ENCODE measurements at regions not wholly inside any gene's neighbourhood (a gene's known extent, or its start where the extent isn't known, plus 50 kb on each side); places are given as distances from the start of the nearest gene placed in this dataset.

DNA sequence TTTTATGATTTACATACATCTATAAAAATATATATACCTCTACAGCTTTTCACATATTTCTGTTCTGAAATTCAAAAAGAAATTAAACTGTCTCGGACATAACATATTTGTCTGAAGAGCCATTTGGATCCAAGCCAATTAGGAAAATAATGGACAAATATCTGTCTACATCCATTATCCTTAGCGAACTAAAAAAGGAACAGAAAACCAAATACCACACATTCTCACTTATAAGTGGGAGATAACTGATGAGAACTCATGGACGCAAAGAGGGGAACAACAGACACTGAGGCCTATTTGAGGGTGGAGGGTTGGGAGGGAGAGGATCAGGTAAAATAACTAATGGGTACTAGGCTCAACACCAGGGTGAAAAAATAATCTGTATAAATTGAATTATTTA, 829.4 kb upstream of the ALCAM start:
- TF ChIP-seq, protein P1, sequence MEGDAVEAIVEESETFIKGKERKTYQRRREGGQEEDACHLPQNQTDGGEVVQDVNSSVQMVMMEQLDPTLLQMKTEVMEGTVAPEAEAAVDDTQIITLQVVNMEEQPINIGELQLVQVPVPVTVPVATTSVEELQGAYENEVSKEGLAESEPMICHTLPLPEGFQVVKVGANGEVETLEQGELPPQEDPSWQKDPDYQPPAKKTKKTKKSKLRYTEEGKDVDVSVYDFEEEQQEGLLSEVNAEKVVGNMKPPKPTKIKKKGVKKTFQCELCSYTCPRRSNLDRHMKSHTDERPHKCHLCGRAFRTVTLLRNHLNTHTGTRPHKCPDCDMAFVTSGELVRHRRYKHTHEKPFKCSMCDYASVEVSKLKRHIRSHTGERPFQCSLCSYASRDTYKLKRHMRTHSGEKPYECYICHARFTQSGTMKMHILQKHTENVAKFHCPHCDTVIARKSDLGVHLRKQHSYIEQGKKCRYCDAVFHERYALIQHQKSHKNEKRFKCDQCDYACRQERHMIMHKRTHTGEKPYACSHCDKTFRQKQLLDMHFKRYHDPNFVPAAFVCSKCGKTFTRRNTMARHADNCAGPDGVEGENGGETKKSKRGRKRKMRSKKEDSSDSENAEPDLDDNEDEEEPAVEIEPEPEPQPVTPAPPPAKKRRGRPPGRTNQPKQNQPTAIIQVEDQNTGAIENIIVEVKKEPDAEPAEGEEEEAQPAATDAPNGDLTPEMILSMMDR (IDR thresholded peaks at IDR 0.05): no peak
- H3K9me3 ChIP-seq (ENCODE audit: control insufficient read depth, insufficient read depth, low read length): no peaks in the 10 kb centered on the region
- H3K36me3 ChIP-seq (ENCODE audit: control insufficient read depth, insufficient read depth, low read length): no peaks in the 10 kb centered on the region
- Mint-ChIP-seq H3K4me3 (no peak overlapping the region), H3K4me1 (no peaks in the 10 kb centered on the region), H3K36me3 (peaks cover 10% of the 10 kb centered on the region), H3K27me3 (ENCODE audit: low read depth in 2 of 2) (no peaks in the 10 kb centered on the region), H3K27ac (no peak overlapping the region), H3K9me3 (peaks cover 18 to 20% of the 10 kb centered on the region in 2 donors)
- no peaks in the 10 kb centered on the region for H3K4me1 ChIP-seq (ENCODE audit: control insufficient read depth, insufficient read depth, low read length)
- no peak overlapping the region for H3K4me3 ChIP-seq (ENCODE audit: low read length)
- H3K27me3 ChIP-seq (ENCODE audit: control insufficient read depth, insufficient read depth, low read length): no peaks in the 10 kb centered on the region
- 93% methylated on average over 2 of the region's 3 CpGs for WGBS (ENCODE audit: insufficient coverage)
- intact Hi-C loops (cut with micrococcal nuclease): no loop called here
- H3K27ac ChIP-seq (ENCODE audit: low read length): no peak overlapping the region
- DNase-seq (no peak), ATAC-seq (no peak)

DNA sequence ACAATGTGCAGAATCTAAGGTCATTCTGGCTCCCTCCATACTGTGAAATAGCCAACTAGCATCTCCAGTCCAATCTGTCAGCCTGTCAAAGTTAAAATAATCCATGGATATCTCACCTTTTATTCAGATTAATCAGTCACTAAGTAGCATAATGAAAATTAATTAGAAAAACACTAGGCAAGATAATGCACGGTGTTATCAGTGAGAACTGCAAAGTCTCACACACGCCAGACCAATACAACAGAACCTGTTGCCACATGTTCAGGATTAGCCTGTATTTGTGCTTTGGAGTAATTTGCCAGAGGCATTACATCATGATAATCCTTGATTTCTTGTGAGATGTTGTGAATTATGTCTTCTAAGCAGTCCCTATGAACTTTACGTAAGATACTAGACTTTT, 820.4 kb upstream of the ALCAM start:
- no peaks in the 10 kb centered on the region for H3K4me1 ChIP-seq (ENCODE audit: control insufficient read depth, insufficient read depth, low read length)
- H3K36me3 ChIP-seq (ENCODE audit: control insufficient read depth, insufficient read depth, low read length): no peaks in the 10 kb centered on the region
- ATAC-seq (no peak), DNase-seq (no peak)
- TF ChIP-seq, protein P1 (IDR thresholded peaks at IDR 0.05): no peak
- Mint-ChIP-seq H3K9me3 (peaks cover 4 to 9% of the 10 kb centered on the region in 2 donors), H3K27ac (no peak overlapping the region), H3K36me3 (no peaks in the 10 kb centered on the region), H3K4me1 (no peaks in the 10 kb centered on the region), H3K27me3 (ENCODE audit: low read depth in 2 of 2) (no peaks in the 10 kb centered on the region), H3K4me3 (no peak overlapping the region)
- H3K9me3 ChIP-seq (ENCODE audit: control insufficient read depth, insufficient read depth, low read length): no peaks in the 10 kb centered on the region
- intact Hi-C loops (cut with micrococcal nuclease): no loop called here
- 90% methylated on average over 2 of the region's 3 CpGs for WGBS (ENCODE audit: insufficient coverage)
- H3K27ac ChIP-seq (ENCODE audit: low read length): no peak overlapping the region
- no peak overlapping the region for H3K4me3 ChIP-seq (ENCODE audit: low read length)
- no peaks in the 10 kb centered on the region for H3K27me3 ChIP-seq (ENCODE audit: control insufficient read depth, insufficient read depth, low read length)

DNA sequence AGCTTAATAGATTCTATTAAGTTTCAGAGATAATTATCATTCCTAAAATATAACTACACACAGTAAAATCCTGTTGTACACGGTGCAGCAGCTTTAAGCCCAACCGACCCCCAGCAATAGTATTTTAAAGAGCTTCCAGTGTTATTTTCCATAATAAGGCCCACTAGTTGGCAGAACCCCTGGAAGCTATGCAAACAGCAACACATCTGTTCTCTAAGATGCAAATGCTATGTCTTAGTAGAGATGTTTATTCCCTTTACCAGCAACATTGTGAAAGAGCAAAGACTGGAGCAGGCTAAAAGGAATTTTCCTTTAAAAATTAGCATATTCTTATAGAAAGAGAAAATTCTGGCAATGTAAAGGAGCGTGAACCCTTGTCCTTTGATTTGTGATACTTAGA, 819.7 kb upstream of the ALCAM start:
- TF ChIP-seq, protein P1 (IDR thresholded peaks at IDR 0.05): no peak
- intact Hi-C loops (cut with micrococcal nuclease): no loop called here
- Mint-ChIP-seq H3K27ac (no peak overlapping the region), H3K4me3 (no peak overlapping the region), H3K36me3 (no peaks in the 10 kb centered on the region), H3K27me3 (ENCODE audit: low read depth in 2 of 2) (no peaks in the 10 kb centered on the region), H3K4me1 (no peaks in the 10 kb centered on the region), H3K9me3 (peaks cover 4 to 9% of the 10 kb centered on the region in 2 donors)
- H3K27me3 ChIP-seq (ENCODE audit: control insufficient read depth, insufficient read depth, low read length): no peaks in the 10 kb centered on the region
- 53% methylated on average over 2 of the region's 3 CpGs for WGBS (ENCODE audit: insufficient coverage)
- H3K36me3 ChIP-seq (ENCODE audit: control insufficient read depth, insufficient read depth, low read length): no peaks in the 10 kb centered on the region
- no peaks in the 10 kb centered on the region for H3K4me1 ChIP-seq (ENCODE audit: control insufficient read depth, insufficient read depth, low read length)
- H3K27ac ChIP-seq (ENCODE audit: low read length): no peak overlapping the region
- no peaks in the 10 kb centered on the region for H3K9me3 ChIP-seq (ENCODE audit: control insufficient read depth, insufficient read depth, low read length)
- H3K4me3 ChIP-seq (ENCODE audit: low read length): no peak overlapping the region
- no peak for ATAC-seq
- no peak for DNase-seq

DNA sequence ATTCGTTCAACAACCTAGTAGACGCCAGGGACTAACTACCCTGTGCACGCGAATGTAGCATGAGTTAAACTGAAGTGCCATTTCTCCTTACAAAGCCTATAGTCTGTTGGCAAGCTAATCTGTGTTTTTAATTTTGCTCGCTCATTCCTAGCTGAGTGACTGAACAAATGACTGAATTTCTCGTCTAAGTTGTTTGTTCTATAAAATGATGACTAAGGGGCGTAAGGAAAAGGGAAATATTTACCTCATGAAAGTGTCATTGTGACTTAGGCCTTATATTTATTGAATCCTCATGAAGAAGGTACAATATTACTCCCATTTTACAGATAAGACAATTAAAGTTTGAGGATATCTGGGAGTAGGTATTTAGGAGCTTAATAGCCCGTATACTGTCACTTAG, 818.3 kb upstream of the ALCAM start:
- H3K4me3 Mint-ChIP-seq: no peak overlapping the region
- intact Hi-C loops (cut with micrococcal nuclease): no loop called here
- 93% methylated on average over 6 of the region's 8 CpGs for WGBS (ENCODE audit: insufficient coverage)
- no peak for DNase-seq
- no peaks in the 10 kb centered on the region for H3K9me3 ChIP-seq (ENCODE audit: control insufficient read depth, insufficient read depth, low read length)
- ATAC-seq: no peak
- peaks cover 4 to 13% of the 10 kb centered on the region in 2 donors for H3K9me3 Mint-ChIP-seq
- TF ChIP-seq, protein P1 (IDR thresholded peaks at IDR 0.05): no peak
- no peak overlapping the region for H3K4me3 ChIP-seq (ENCODE audit: low read length)
- H3K4me1 ChIP-seq (ENCODE audit: control insufficient read depth, insufficient read depth, low read length): no peaks in the 10 kb centered on the region
- H3K27ac ChIP-seq (ENCODE audit: low read length): no peak overlapping the region
- H3K4me1 Mint-ChIP-seq: no peaks in the 10 kb centered on the region
- H3K36me3 ChIP-seq (ENCODE audit: control insufficient read depth, insufficient read depth, low read length): no peaks in the 10 kb centered on the region
- no peaks in the 10 kb centered on the region for H3K27me3 ChIP-seq (ENCODE audit: control insufficient read depth, insufficient read depth, low read length)
- H3K27ac Mint-ChIP-seq: no peak overlapping the region
- no peaks in the 10 kb centered on the region for H3K36me3 Mint-ChIP-seq
- H3K27me3 Mint-ChIP-seq (ENCODE audit: low read depth in 2 of 2): no peaks in the 10 kb centered on the region
